SK-N-SH (cell line): ENCODE measurements at regions not wholly inside any gene's neighbourhood (a gene's known extent, or its start where the extent isn't known, plus 50 kb on each side); places are given as distances from the start of the nearest gene placed in this dataset.

Experiments used
- CTCF ChIA-PET: fragments of 300-600, 350-600 bp; formaldehyde crosslinking; extraction: SDS; loops from one replicate; lab custom pipeline; 2021; lab: Yijun Ruan, JAX
- POLR2A ChIA-PET: fragments of 350-600 bp; sonication (Branson Sonifier 250); formaldehyde crosslinking; extraction: SDS; loops from one replicate; lab custom pipeline; 2020; ENCODE audit warnings: antibody characterized with exemption, inconsistent platforms; lab: Yijun Ruan, JAX
- DNase-seq: peaks from one replicate; pipeline ENCODE4 v3.0.0; 2012
- H2AFZ ChIP-seq: fragments of 200-600 bp; sonication (generic); 2 replicates; pipeline ENCODE4 v1.8.1; 2016; ENCODE audit warnings: antibody characterized with exemption, mild to moderate bottlenecking, low read depth
- H3F3A ChIP-seq: fragments of 200-600 bp; sonication (generic); replicated peaks from 2 replicates; pipeline ENCODE3; 2016; ENCODE audit warnings: antibody characterized with exemption, mild to moderate bottlenecking; ENCODE audit not compliant: insufficient read depth
- H3K27ac ChIP-seq, 2 experiments: fragments of 200-500 bp in 1 of 2; fragments of 200-600 bp in 1 of 2; sonication (Bioruptor generic) in 1 of 2; sonication (generic), shearing (Covaris generic) in 1 of 2; 2 replicates each; pipeline versions ENCODE4 v1.5.1 to v1.6.1; 2014 to 2016; ENCODE audit warnings: low read depth in 2 of 2, inconsistent platforms in 1 of 2, low read length in 1 of 2, mild to moderate bottlenecking in 1 of 2, mixed read lengths in 1 of 2
- H3K27me3 ChIP-seq: fragments of 200-600 bp; sonication (generic), shearing (Covaris generic); 2 replicates; pipeline ENCODE4 v1.6.1; 2016; ENCODE audit warnings: mixed run types; ENCODE audit not compliant: insufficient read depth
- H3K36me3 ChIP-seq, 2 experiments: fragments of 200-500 bp in 1 of 2; fragments of 200-600 bp in 1 of 2; sonication (Bioruptor generic) in 1 of 2; sonication (generic) in 1 of 2; replicated peaks in 1 of 2; 2 replicates each; pipeline versions ENCODE3 to v1.5.1; 2014 to 2016; ENCODE audit warnings: low read length in 1 of 2, mild to moderate bottlenecking in 1 of 2; ENCODE audit not compliant: insufficient read depth in 2 of 2, control insufficient read depth in 1 of 2
- H3K4me1 ChIP-seq, 2 experiments: fragments of 200-500 bp in 1 of 2; fragments of 200-600 bp in 1 of 2; sonication (Bioruptor generic) in 1 of 2; sonication (generic), shearing (Covaris generic) in 1 of 2; 2 replicates each; pipeline versions ENCODE4 v1.5.1 to v1.6.1; 2014 to 2016; ENCODE audit warnings: low read depth in 1 of 2, low read length in 1 of 2, mixed run types in 1 of 2; ENCODE audit not compliant: insufficient read depth in 2 of 2, control insufficient read depth in 1 of 2
- H3K4me2 ChIP-seq: fragments of 200-600 bp; sonication (generic), shearing (Covaris generic); 2 replicates; pipeline ENCODE4 v1.6.1; 2017; ENCODE audit warnings: mixed run types
- H3K4me3 ChIP-seq, 2 experiments: fragments of 200-500 bp in 1 of 2; fragments of 200-600 bp in 1 of 2; sonication (Bioruptor generic) in 1 of 2; sonication (generic), shearing (Covaris generic) in 1 of 2; 2 replicates each; pipeline versions ENCODE4 v1.5.1 to v1.8.1; 2014 to 2016; ENCODE audit warnings: low read depth in 2 of 2, inconsistent platforms in 1 of 2, low read length in 1 of 2, mild to moderate bottlenecking in 1 of 2, mixed read lengths in 1 of 2, moderate library complexity in 1 of 2
- H3K79me2 ChIP-seq: fragments of 200-600 bp; sonication (generic); 2 replicates; pipeline ENCODE4 v1.8.1; 2017; ENCODE audit warnings: mild to moderate bottlenecking; ENCODE audit not compliant: insufficient read depth
- H3K9ac ChIP-seq: fragments of 200-600 bp; sonication (generic); 2 replicates; pipeline ENCODE4 v1.6.1; 2017; ENCODE audit warnings: mixed run types
- H3K9me2 ChIP-seq: fragments of 200-600 bp; sonication (generic); 2 replicates; pipeline ENCODE4 v1.6.1; 2017; ENCODE audit warnings: mixed run types
- H3K9me3 ChIP-seq: fragments of 200-600 bp; sonication (generic); 2 replicates; pipeline ENCODE4 v1.6.1; 2017; ENCODE audit warnings: mixed run types, mild to moderate bottlenecking, moderate library complexity
- H4K20me1 ChIP-seq: fragments of 200-600 bp; sonication (generic); 2 replicates; pipeline ENCODE4 v1.6.1; 2017; ENCODE audit warnings: mild to moderate bottlenecking, mixed run types; ENCODE audit not compliant: insufficient read depth
- CHD2 ChIP-seq: fragments of 150-350 bp; IDR thresholded peaks from 2 replicates; pipeline ENCODE4 v1.6.1; 2018; ENCODE audit warnings: low read length; ENCODE audit not compliant: partially characterized antibody
- EP300 ChIP-seq, 2 experiments: IDR thresholded peaks; 2 replicates each; pipeline versions ENCODE4 v1.4.0 to v1.6.1; 2012; ENCODE audit warnings: borderline replicate concordance in 1 of 2, low read depth in 1 of 2, low read length in 1 of 2
- FOXJ3 ChIP-seq: sonication (generic); formaldehyde crosslinking; IDR thresholded peaks from 2 replicates; pipeline ENCODE4 v1.5.1; 2020; ENCODE audit warnings: mild to moderate bottlenecking, missing genetic modification reagents
- FOXM1 ChIP-seq: IDR thresholded peaks from 2 replicates; pipeline ENCODE4 v1.4.0; 2012; ENCODE audit warnings: low read depth, mild to moderate bottlenecking
- GABPA ChIP-seq: IDR thresholded peaks from 2 replicates; pipeline ENCODE4 v1.4.0; 2012; ENCODE audit warnings: low read depth, mild to moderate bottlenecking
- GATA2 ChIP-seq: sonication (generic); formaldehyde crosslinking; IDR thresholded peaks from 2 replicates; pipeline ENCODE4 v1.5.0; 2020; ENCODE audit warnings: mild to moderate bottlenecking, missing genetic modification reagents
- JUND ChIP-seq: IDR thresholded peaks from 2 replicates; pipeline ENCODE4 v1.4.0; 2012
- MEF2A ChIP-seq: IDR thresholded peaks from 2 replicates; pipeline ENCODE4 v1.4.0; 2012; ENCODE audit warnings: low read depth, borderline replicate concordance
- MXI1 ChIP-seq: IDR thresholded peaks from 2 replicates; pipeline ENCODE4 v1.6.1; 2012; ENCODE audit warnings: mild to moderate bottlenecking, low read depth, low read length, improper control_type of control experiment
- NRF1 ChIP-seq: IDR thresholded peaks from 2 replicates; pipeline ENCODE4 v1.6.1; 2012; ENCODE audit warnings: low read depth, mild to moderate bottlenecking, low read length
- PBX3 ChIP-seq: IDR thresholded peaks from 2 replicates; pipeline ENCODE4; 2012
- RAD21 ChIP-seq: IDR thresholded peaks from 2 replicates; pipeline ENCODE4 v1.6.1; 2012; ENCODE audit warnings: mild to moderate bottlenecking, low read length
- RCOR1 ChIP-seq: fragments of 150-350 bp; IDR thresholded peaks from 2 replicates; pipeline ENCODE4 v1.6.1; 2017; ENCODE audit warnings: antibody characterized with exemption, low read length
- SIN3A ChIP-seq: IDR thresholded peaks from 2 replicates; pipeline ENCODE4 v1.6.1; 2012; ENCODE audit warnings: low read depth, mild to moderate bottlenecking, low read length, moderate library complexity, borderline replicate concordance
- TAF1 ChIP-seq: IDR thresholded peaks from 2 replicates; pipeline ENCODE4 v1.6.1; 2012; ENCODE audit warnings: low read depth, mild to moderate bottlenecking, low read length, moderate library complexity, borderline replicate concordance
- TEAD4 ChIP-seq: IDR thresholded peaks from 2 replicates; pipeline ENCODE4 v1.4.0; 2012; ENCODE audit warnings: mild to moderate bottlenecking, borderline replicate concordance; ENCODE audit not compliant: insufficient read depth
- WGBS: methylation state at CpG from one replicate; pipeline ENCODE4 v1.1.6; 2017; ENCODE audit warnings: low lambda C conversion rate; 5-methylcytosine and 5-hydroxymethylcytosine counted together
- TF ChIP-seq, protein P1 (sequence below): IDR thresholded peaks from 2 replicates; pipeline ENCODE4 v1.4.0; 2012; ENCODE audit warnings: low read depth
- TF ChIP-seq, protein P2 (sequence below): fragments of 150-350 bp; IDR thresholded peaks from 2 replicates; pipeline ENCODE4 v1.6.1; 2017; ENCODE audit warnings: antibody characterized with exemption, low read length, low read depth, borderline replicate concordance

DNA sequence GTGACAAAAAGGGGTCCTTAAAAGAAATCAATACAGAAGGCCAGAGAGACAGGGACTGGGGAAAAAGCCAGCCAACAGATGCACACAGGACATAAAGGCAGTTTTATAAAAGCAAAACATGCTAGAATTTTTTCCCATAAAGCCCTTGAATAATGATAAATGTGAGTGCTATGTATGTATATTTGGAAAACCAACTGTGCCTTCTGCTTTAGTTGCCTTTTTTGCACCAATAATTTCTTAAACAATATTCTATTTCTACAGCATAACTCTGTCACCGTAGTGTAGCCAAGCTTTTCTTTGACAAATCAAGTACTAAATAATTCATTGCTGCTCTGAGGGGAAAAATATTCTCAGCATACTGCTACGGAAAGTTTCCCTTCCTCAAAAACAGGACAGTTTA, 730.6 kb upstream of the NRSN1 start (continued):
- no peak for TF ChIP-seq MXI1

DNA sequence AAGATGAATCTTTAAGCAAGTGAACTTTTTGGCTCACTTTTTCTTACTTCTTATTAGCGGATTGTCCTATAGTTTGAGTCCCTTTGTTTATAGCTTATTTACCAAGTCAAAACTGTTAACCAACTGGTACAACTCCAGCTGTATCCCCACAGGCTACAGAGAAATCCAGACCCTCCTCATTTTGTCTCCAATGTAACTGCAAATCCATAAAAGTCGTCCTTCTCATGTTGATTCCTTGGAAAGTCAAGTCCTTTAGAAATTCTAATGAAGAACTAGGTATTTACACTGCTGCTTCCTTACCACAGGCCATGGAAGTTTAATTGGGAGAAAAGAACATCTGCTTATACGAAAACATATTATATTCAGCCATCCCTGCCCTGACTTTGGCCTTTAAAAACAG, 729.1 kb upstream of the NRSN1 start:
- H3F3A ChIP-seq, result no peaks in the 10 kb centered on the region
- no peaks in the 10 kb centered on the region for H4K20me1 ChIP-seq
- no peaks in the 10 kb centered on the region for H3K36me3 ChIP-seq
- H3K4me1 ChIP-seq, result peaks cover 0 to 5% of the 10 kb centered on the region in 2 experiments; a peak in 2 of 4 replicates
- no peaks in the 10 kb centered on the region for H3K27me3 ChIP-seq
- no peak overlapping the region for H3K4me3 ChIP-seq
- TF ChIP-seq FOXJ3 (CRISPR knock-in tag) (no peak), GATA2 (CRISPR knock-in tag) (no peak), GABPA (no peak), PBX3 (no peak), MEF2A (no peak), SIN3A (no peak), TAF1 (no peak), CHD2 (no peak), EP300 (IDR thresholded peaks at IDR 0.05; ENCODE audit: borderline replicate concordance in 1 of 2, low read depth in 1 of 2, low read length in 1 of 2) (no peak), JUND (no peak), FOXM1 (no peak), TEAD4 (no peak), RCOR1 (no peak), RAD21 (no peak), MXI1 (no peak), NRF1 (no peak)
- TF ChIP-seq, protein P1, sequence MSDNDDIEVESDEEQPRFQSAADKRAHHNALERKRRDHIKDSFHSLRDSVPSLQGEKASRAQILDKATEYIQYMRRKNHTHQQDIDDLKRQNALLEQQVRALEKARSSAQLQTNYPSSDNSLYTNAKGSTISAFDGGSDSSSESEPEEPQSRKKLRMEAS, result no peak
- TF ChIP-seq, protein P2, sequence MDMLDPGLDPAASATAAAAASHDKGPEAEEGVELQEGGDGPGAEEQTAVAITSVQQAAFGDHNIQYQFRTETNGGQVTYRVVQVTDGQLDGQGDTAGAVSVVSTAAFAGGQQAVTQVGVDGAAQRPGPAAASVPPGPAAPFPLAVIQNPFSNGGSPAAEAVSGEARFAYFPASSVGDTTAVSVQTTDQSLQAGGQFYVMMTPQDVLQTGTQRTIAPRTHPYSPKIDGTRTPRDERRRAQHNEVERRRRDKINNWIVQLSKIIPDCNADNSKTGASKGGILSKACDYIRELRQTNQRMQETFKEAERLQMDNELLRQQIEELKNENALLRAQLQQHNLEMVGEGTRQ, result no peak
- no peak overlapping the region; a peak in 1 of 4 replicates for H3K27ac ChIP-seq
- H2AFZ ChIP-seq, result no peak overlapping the region
- WGBS, result 63% methylated on average over 3 of the region's 3 CpGs
- no peak for DNase-seq
- CTCF ChIA-PET, result interaction anchor here (0.7 kb wide), 1 partner anchor 46 kb away, joined by 3 read pairs; no protein-coding TSS in a partner anchor
- no peak overlapping the region for H3K4me2 ChIP-seq
- H3K9me2 ChIP-seq, result no peaks in the 10 kb centered on the region
- no peak overlapping the region for H3K9ac ChIP-seq
- H3K79me2 ChIP-seq, result no peaks in the 10 kb centered on the region
- POLR2A ChIA-PET, result no interaction called here
- H3K9me3 ChIP-seq, result no peaks in the 10 kb centered on the region
